HG02798 (cell line): ENCODE measurements at regions not wholly inside any gene's neighbourhood (a gene's known extent, or its start where the extent isn't known, plus 50 kb on each side); places are given as distances from the start of the nearest gene placed in this dataset.

ENCODE experiments used
- ATAC-seq: cut with Tn5 transposase; IDR thresholded peaks from one replicate; pipeline ENCODE4 v1.9.1; 2021; ENCODE audit warnings: mild to moderate bottlenecking; ENCODE audit not compliant: unreplicated experiment, poor library complexity

GRCh38 chr17:34143430-34143829 lies 111.7 kb upstream of the CCL2 start:
- no peak for ATAC-seq

DNA sequence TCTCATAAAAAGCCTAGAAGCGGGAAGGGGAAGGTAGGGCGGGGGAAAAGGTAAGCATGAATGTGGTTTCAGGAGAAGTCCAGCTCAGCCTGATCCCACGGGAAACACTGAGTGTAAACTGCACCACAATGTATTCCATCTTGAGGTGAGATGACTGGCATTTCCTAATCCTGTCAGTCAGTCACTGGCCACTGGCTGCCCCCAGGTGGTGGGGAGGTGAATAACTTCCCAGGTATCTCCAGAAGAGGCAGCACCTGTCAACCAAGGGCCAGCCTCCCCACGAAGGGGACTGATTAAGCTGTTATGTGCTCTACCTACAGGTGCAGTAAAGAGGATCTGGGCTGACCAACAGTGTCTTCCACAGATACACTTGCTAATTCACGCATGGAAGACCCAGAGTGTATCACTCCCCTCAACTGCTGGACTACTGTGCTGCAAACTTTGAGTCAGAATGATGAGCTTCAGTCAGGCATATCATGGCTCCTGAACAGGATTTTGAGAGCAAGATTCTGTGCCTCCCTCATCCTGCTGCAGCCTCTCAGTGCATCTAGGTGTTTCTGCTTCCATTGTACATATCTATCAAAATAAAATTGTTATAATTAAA lies 108.5 kb upstream of the CCL2 start:
- ATAC-seq, result no peak

DNA sequence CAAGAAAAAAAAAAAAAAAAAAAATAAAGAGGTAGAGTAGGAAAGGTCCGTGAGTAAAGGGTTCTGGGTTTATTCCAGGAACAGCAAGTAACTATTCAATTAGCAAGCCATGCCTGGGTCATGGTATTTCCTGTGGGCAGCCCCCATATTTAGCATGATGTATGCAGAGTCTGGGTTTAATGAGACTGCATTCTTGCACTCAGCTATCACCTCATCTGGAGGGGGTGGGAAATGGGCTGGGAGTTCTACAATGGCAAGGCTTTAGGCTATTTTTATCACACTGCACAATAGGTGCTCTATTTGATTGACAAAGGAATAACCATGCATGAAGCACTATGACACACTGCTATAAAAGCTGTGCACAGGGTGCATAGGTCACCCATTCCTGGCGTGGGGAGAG lies 104.0 kb upstream of the CCL2 start:
- ATAC-seq, result no peak

GRCh38 chr17:34153991-34154390 lies 101.1 kb upstream of the CCL2 start:
- no peak for ATAC-seq

DNA sequence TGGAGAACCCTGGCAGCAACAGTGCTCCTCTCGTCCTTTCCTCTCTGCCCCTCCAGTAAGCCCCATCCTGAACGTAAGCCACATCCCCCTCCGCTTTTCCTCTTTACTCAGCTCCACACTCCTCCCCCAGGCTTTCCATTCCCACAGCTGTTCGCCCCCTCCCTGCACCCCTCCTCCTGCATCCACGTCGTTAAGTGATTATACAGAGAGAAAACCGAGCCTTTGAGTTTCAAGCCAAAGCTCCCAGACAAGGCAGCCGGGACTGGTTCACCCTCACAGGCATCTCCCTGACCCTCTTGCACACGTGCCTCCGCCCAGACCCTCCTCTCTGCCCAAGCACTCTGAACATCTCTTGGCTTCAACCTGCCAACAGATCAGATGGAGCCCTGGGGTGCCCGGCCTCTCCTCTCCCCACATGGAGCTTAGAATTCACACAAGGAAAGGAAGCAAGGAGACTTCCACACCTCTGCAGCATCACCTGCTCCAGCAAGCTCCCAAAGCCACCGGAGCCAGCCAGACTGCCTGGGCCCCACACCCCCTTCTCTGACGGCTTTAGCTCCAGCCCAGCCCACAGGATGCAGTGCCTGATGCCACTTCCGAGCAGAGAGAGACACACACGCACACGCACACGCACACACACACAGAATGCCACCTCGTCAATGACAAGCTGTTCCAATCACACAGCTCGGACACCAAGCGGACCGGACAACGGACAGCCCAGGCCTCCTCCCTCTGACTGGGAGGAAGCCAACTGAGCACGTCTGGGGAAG lies 99.9 kb upstream of the CCL2 start:
- ATAC-seq, result no peak

GRCh38 chr17:34155947-34156346 lies 99.1 kb upstream of the CCL2 start:
- ATAC-seq, result no peak

DNA sequence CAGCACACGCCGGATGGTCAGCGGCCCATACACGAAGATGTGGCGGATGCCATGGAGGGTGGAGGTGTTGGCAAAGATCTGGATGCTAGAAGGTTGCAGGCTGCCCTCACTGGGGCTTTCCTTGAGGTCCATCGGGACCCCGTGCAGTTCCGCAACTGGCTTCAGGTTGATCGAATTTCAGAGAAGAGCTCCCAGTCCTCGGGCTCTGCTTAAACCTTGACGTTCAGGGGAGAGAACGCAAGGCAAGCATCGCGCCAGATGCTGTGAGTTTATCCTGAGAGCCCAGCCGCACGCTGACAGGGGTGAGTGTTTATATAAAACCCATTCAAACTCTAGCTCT lies 98.7 kb upstream of the CCL2 start:
- ATAC-seq, result no peak

- no peak for ATAC-seq
Observed at GRCh38 chr17:34156741-34157589, 98.1 kb upstream of the CCL2 start.

- no peak for ATAC-seq
Observed at GRCh38 chr17:34161690-34162089, 93.4 kb upstream of the CCL2 start.

DNA sequence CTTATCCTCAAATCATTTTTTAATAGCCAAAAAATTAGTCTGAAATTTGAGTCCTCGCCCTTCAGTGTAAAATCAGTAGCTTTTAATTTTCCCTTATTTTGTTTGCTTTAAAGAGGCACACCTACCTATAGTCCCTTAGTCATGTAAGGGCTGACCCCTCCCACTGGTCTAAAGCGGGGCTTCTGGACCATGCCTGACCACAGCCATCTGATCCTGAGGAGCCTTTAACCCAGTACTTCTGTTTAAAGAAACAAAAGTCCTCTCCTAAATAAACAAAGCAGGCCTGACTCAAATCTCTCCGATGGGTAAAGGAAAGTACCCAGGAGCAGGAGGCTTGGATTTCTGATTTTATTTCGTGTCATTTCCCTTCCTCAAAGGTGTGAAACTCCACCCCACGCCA lies 92.0 kb upstream of the CCL2 start:
- ATAC-seq, result no peak

- no peak for ATAC-seq
Observed at GRCh38 chr17:34163646-34164045, 91.4 kb upstream of the CCL2 start.

GRCh38 chr17:34164837-34165236 lies 90.2 kb upstream of the CCL2 start:
- no peak for ATAC-seq

DNA sequence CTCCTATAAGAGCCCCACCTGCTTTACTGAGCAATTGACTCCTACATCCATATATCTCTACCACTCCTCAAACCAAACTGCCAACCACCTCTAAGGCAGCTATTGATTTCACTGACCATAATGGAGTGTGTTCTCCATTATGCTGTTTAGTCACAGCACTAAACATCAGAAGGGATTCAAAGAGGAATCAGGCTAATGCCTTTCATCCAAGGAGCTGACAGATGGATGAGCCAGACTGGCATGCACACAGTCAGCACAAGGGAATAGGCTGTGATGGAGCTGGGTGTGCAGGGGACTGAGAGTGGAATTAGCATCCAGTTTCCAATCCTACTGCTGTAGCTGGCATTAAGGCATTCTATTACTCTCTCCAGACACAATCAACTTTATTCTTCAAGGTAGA lies 88.7 kb upstream of the CCL2 start:
- ATAC-seq, result no peak

DNA sequence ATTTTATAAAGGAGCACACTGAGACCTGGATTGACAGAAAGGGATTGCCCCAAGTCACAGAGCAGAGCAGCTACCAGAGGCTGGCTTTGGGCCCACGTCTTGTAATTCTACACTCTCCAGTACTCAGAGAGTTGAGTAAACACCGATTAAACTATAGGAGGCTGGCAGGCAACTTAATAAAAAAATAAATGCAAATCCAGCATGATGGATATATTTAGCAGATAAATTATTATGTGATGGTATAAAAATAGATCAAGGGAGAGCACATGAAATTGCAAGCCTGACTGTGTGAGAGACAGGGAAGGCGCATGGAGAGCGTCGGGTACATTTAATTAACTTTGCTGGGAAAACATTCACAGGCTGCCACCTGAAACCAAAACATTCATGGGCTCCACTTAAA lies 87.7 kb upstream of the CCL2 start:
- no peak for ATAC-seq

DNA sequence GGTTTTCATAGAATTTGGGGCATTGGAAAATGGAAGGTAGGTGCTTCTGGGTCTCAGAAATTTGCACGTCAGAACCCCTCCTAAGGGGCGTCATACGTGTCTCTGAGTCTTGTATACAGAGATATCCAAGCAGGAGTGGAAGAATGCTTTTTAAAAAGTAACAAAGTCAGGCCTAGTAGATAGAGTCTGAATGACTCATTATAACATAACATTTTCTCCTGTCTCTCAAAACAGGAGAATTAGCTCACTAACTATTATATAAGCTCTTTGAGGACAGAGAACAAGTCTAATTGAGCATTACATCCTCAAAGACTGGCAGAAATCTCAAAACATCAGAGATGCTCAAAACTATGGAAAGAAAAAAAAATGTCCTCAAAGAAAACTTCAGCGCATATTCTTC lies 86.1 kb upstream of the CCL2 start:
- ATAC-seq, result no peak

GRCh38 chr17:34169496-34169895 lies 85.6 kb upstream of the CCL2 start:
- ATAC-seq, result no peak

DNA sequence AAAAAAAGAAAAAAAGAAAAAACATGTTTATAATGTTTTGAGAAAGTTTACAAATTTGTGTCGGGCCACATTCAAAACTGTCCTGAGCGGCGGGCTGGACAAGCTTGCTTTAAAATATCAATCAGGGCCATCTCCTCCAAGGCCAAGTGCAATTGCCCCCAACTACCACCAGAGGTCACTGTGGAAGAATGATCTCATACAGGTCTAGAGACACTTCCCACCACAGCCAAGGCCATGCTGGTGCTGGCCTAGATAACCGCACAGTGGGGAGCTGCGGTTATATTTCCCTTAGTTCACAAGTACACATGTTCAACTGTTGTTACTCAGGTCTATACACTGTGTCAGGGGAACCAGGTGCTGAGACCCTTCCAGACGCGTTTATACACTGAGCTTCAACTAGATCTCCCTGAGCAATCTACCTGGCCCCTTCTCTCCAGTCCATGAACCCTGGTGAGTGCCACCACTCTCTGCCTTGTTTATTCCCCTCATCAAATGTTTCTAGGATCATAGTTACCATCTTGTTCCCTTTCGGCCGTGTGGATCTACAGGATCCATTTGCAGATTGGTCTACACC lies 83.8 kb upstream of the CCL2 start:
- no peak for ATAC-seq

DNA sequence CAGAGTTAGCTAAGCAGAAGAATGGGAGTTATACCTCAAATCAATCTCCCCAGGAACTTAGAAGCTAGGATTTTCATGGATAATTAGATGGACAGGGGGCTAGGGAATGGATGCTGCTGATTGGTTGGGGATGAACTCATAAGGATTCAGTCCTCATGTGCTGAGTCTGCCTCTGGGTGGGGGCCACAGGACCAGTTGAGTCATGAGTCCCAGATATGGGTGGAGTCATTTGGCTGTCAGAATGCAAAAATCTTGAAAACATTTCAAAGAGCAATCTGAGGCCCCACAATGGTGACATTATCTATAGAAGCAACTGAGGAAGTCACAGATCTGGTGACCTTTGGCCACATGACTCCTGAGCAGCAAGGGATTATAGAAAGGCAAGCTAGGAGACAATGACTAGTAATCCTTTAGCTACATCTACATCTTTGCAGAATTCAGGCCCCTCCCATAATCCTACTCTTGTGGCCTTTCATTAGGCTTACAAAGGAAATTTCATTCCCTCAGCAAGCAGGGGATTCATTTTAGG lies 82.6 kb upstream of the CCL2 start:
- ATAC-seq, result no peak

DNA sequence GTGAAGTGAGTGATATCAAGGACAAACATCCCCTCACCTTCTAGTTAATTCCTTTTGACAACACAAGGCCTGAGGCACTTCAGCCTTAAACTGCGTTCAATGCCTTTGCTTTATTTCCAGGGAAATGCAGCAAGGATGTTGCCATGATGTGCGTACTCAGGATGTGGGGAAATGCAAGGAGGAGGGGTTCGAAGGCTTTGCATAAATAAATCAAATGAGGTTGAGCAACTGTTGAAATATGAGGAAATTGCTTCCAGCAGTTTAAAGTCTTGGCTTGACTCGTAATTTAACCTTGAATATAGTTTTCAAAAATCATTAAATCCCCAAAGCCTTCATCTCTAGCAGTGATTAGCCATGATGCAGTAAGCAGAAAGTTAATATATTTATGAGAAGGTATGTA lies 81.8 kb upstream of the CCL2 start:
- no peak for ATAC-seq

GRCh38 chr17:34174496-34174895 lies 80.6 kb upstream of the CCL2 start:
- ATAC-seq, result no peak

- ATAC-seq, result no peak
Observed at GRCh38 chr17:34176440-34176839, 78.6 kb upstream of the CCL2 start.
